Ovary (tissue), 7 donors: ENCODE measurements at regions not wholly inside any gene's neighbourhood (a gene's known extent, or its start where the extent isn't known, plus 50 kb on each side); places are given as distances from the start of the nearest gene placed in this dataset.

Experiments
- DNase-seq, 5 donors: peaks; one replicate each; pipeline ENCODE4 v3.0.0-alpha.2; 2019 to 2020
- H3K27ac ChIP-seq, 2 donors: fragments of 200-600 bp; one replicate each; pipeline versions ENCODE4 v1.5.1 to v1.8.0; 2019 to 2022
- H3K27me3 ChIP-seq: fragments of 200-600 bp; one replicate; pipeline ENCODE4 v1.8.0; 2022
- H3K36me3 ChIP-seq: fragments of 200-600 bp; sonication (generic); one replicate; pipeline ENCODE4 v1.5.1; 2019
- H3K4me1 ChIP-seq: one replicate; pipeline ENCODE4 v1.8.1; 2013; ENCODE audit warnings: mild to moderate bottlenecking, moderate library complexity; ENCODE audit not compliant: insufficient read depth
- H3K4me3 ChIP-seq: fragments of 200-600 bp; sonication (generic); one replicate; pipeline ENCODE4 v1.5.1; 2017
- H3K9me3 ChIP-seq, 2 donors: fragments of 200-600 bp in 1 of 2; sonication (generic) in 1 of 2; one replicate each; pipeline versions ENCODE4 v1.5.1 to v1.8.1; 2013 to 2019; ENCODE audit warnings: mild to moderate bottlenecking in 1 of 2, moderate library complexity in 1 of 2
- EP300 ChIP-seq: sonication (generic); formaldehyde crosslinking; IDR thresholded peaks from one replicate; pipeline ENCODE4 v1.6.1; 2017; ENCODE audit warnings: antibody characterized with exemption
- POLR2A ChIP-seq: fragments of 450-650 bp; IDR thresholded peaks from one replicate; pipeline ENCODE4 v1.6.1; 2017; ENCODE audit warnings: antibody characterized with exemption, mild to moderate bottlenecking, moderate library complexity
- WGBS, 3 donors: extraction: QIAGEN DNeasy Blood & Tissue Kit in 1 of 3; methylation state at CpG; one replicate each; pipeline versions ENCODE4 v1.1.5 to v1.1.7; 2013 to 2017; 5-methylcytosine and 5-hydroxymethylcytosine counted together
- intact Hi-C, 4 donors: fragments of 100-400 bp; cut with DNase I; formaldehyde crosslinking; loops; one replicate each; pipeline versions ENCODE4 v1.11.0 to v1.15.1; 2022 to 2023
- TF ChIP-seq, protein P1 (sequence below), 3 donors: fragments of 450-650 bp in 2 of 3; fragments of 200-600 bp in 1 of 3; IDR thresholded peaks; one replicate each; pipeline versions ENCODE4 v1.5.1 to v1.8.0; 2016 to 2022; ENCODE audit warnings: antibody characterized with exemption in 3 of 3, mild to moderate bottlenecking in 1 of 3
- donor health status: DM: no; HTN: no; CAD: no; lungs with moderate emphysema.
- donor health status: DM: no; HTN: no; CAD: no.
- donor health status: Bipolar disorder and iron deficiency.
- donor health status: DM: no; HTN: no; CAD: no.
- donor health status: DM: yes; HTN: yes; CAD: no.

DNA sequence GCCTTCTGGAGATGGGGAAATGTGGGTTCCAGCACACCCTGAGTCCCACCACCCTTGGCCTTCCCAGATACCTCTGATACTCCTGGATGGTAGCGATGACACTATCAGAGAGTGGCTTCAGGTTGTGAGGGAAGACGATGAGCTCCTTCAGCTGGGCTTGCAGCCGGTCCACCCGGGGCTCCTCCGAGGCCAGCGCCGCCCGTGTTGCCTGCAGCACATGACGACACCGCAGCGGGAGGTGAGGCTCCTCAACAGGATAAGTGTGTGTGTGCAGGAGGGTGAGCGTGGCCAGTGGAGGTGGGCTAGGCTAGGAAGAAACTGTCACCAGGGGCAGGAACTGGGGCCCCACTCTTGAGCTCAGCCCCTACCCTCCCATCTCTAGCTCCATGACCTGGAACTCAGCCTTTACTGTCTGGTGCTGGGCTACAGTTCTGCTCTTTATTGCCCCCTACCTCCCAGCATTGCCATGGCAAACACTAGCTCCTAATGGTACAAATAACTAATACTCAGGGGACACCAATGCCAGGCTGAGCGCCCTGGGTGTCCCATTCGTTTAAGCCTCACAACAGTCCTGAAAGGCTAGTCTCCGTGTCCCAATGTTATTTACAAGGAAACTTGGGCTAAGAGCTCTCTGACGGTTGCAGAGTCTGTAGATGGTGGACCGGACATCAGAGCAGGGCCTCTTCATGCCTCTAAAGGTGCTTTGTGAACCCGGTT lies 64.1 kb downstream of the SYNE3 start:
- Histone ChIP-seq H3K36me3 (no peaks in the 10 kb centered on the region), H3K4me1 (peaks cover 14% of the 10 kb centered on the region), H3K4me3 (no peak overlapping the region), H3K27ac (no peak overlapping the region), H3K9me3 (no peaks in the 10 kb centered on the region), H3K27me3 (no peaks in the 10 kb centered on the region)
- intact Hi-C loops = no loop called here
- no peak for DNase-seq
- 71 to 87% (median 75%) methylated on average over 18 of the region's 18 CpGs for WGBS, 3 donors
- TF ChIP-seq, protein P1, sequence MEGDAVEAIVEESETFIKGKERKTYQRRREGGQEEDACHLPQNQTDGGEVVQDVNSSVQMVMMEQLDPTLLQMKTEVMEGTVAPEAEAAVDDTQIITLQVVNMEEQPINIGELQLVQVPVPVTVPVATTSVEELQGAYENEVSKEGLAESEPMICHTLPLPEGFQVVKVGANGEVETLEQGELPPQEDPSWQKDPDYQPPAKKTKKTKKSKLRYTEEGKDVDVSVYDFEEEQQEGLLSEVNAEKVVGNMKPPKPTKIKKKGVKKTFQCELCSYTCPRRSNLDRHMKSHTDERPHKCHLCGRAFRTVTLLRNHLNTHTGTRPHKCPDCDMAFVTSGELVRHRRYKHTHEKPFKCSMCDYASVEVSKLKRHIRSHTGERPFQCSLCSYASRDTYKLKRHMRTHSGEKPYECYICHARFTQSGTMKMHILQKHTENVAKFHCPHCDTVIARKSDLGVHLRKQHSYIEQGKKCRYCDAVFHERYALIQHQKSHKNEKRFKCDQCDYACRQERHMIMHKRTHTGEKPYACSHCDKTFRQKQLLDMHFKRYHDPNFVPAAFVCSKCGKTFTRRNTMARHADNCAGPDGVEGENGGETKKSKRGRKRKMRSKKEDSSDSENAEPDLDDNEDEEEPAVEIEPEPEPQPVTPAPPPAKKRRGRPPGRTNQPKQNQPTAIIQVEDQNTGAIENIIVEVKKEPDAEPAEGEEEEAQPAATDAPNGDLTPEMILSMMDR (IDR thresholded peaks at IDR 0.05) = peak in 1 of 3 donors; percentile 12
- TF ChIP-seq POLR2A = no peak

DNA sequence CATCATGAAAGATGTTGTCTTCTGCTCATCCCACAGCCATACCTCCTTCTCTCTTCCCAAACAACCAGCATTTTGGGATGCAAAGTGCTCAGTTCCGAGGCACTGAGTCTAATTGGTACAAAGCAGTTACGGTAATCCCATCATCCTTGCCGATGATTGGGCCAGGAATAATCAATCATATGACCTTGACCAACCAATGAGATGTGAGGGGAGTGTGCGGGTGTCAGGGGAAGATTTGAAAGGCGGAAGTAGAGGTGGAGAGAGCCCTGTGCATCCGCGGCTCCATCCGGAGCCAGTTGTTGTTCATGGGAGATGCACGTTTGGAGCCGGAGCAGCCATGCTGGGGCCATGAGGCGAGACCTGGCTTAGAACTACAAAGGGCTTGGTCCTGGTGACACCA lies 67.3 kb downstream of the SYNE3 start:
- H3K4me3 ChIP-seq = no peak overlapping the region
- H3K4me1 ChIP-seq = peaks cover 14% of the 10 kb centered on the region
- intact Hi-C loops = no loop called here
- TF ChIP-seq EP300 (no peak), POLR2A (no peak)
- TF ChIP-seq, protein P1 (IDR thresholded peaks at IDR 0.05) = no peak
- H3K27me3 ChIP-seq = no peaks in the 10 kb centered on the region
- H3K9me3 ChIP-seq = no peaks in the 10 kb centered on the region
- WGBS, 3 donors = 95 to 96% (median 95%) methylated on average over 11 of the region's 11 CpGs
- no peak for DNase-seq
- H3K27ac ChIP-seq = no peak overlapping the region
- no peaks in the 10 kb centered on the region for H3K36me3 ChIP-seq

DNA sequence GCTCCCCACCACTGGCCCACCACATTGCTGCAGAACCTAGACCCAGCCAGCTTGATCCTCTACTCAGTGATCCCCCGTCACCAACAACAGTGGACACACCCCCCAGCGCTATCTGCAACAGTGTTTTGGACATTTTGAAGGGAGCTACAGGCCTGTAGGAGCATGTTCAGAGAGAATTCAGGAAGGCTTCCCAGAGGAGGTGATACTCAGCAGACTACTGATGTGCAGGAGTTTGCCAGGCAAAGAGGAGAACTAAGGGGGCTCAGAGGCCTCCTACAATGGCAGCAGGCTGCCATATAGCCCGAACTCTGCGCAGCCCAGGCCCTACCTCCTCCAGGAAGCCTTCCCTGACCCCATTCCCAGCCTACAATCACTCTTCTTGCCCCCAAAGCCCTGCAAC lies 70.0 kb downstream of the SYNE3 start:
- WGBS, 3 donors = 76 to 93% (median 79%) methylated on average over 4 of the region's 4 CpGs
- intact Hi-C loops = no loop called here
- H3K36me3 ChIP-seq = no peaks in the 10 kb centered on the region

DNA sequence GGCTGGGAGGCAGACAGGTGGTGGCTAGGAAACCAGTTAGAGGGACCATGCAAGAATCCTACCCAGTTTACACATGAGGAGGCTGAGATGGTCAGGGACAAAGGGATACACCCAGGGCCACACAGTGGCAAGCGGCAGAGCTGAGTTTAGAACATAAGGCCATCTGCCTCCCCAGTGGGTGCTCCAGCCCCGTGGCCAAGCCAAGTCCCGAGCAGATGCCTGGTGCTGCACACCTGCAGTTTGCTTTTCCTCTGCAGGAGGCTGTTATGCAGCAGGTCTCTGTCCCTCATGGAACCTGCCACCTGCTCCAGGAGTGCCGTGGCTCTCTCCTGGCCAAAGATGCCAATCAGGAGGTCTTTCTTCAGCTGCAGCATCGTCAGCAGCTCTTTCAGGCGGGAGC lies 70.8 kb downstream of the SYNE3 start:
- H3K4me1 ChIP-seq = no peaks in the 10 kb centered on the region
- H3K27me3 ChIP-seq = no peaks in the 10 kb centered on the region
- H3K4me3 ChIP-seq = no peak overlapping the region
- no peaks in the 10 kb centered on the region for H3K36me3 ChIP-seq
- TF ChIP-seq POLR2A (no peak), EP300 (no peak)
- TF ChIP-seq, protein P1 (IDR thresholded peaks at IDR 0.05) = no peak
- H3K9me3 ChIP-seq = no peaks in the 10 kb centered on the region
- no peak overlapping the region for H3K27ac ChIP-seq
- intact Hi-C loops = no loop called here
- no peak for DNase-seq
- WGBS, 3 donors = 85 to 96% (median 92%) methylated on average over 6 of the region's 6 CpGs

More for the DNA sequence above, 70.0 kb downstream of the SYNE3 start:
- Histone ChIP-seq H3K4me1 (no peaks in the 10 kb centered on the region), H3K27me3 (no peaks in the 10 kb centered on the region), H3K27ac (no peak overlapping the region), H3K9me3 (no peaks in the 10 kb centered on the region), H3K4me3 (no peak overlapping the region)
- no peak for DNase-seq
- TF ChIP-seq, protein P1 (IDR thresholded peaks at IDR 0.05) = no peak
- TF ChIP-seq POLR2A (no peak), EP300 (no peak)
